ENCODE measurements at regions not wholly inside any gene's neighbourhood (a gene's known extent, or its start where the extent isn't known, plus 50 kb on each side); places are given as distances from the start of the nearest gene placed in this dataset.

DNA sequence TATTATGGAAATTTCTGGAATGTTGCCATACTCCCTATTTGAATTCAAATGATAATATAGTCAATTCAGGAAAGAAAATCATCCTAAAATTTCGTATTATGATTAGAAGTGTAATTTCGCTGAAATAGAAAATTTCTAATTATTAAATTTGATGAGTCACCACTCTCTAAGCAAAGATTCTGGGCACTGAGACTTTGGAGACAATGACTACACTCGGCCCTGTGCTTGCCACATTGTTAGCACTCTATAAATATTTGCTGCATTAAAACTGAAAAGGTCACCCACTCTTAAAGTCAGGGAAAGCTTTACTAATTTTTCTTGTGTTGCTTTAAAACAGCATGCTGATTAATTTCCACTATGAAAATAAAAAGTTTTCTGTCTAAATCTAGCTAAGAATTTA lies 240.3 kb downstream of the TLE4 start:
- H3K9me3 ChIP-seq, result no peaks in the 10 kb centered on the region
- no peak for TF ChIP-seq POLR2A (IDR thresholded peaks at IDR 0.05)
- TF ChIP-seq POLR2AphosphoS5 (IDR thresholded peaks at IDR 0.05), result no peak
- TF ChIP-seq, protein P1, sequence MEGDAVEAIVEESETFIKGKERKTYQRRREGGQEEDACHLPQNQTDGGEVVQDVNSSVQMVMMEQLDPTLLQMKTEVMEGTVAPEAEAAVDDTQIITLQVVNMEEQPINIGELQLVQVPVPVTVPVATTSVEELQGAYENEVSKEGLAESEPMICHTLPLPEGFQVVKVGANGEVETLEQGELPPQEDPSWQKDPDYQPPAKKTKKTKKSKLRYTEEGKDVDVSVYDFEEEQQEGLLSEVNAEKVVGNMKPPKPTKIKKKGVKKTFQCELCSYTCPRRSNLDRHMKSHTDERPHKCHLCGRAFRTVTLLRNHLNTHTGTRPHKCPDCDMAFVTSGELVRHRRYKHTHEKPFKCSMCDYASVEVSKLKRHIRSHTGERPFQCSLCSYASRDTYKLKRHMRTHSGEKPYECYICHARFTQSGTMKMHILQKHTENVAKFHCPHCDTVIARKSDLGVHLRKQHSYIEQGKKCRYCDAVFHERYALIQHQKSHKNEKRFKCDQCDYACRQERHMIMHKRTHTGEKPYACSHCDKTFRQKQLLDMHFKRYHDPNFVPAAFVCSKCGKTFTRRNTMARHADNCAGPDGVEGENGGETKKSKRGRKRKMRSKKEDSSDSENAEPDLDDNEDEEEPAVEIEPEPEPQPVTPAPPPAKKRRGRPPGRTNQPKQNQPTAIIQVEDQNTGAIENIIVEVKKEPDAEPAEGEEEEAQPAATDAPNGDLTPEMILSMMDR (IDR thresholded peaks at IDR 0.05), result no peak
- no peak for TF ChIP-seq EP300 (IDR thresholded peaks at IDR 0.05)
- no peak for ATAC-seq
- no peak overlapping the region for H3K27ac ChIP-seq
- H3K27me3 ChIP-seq, result no peaks in the 10 kb centered on the region
- WGBS, 2 donors (ENCODE audit: low coverage in 1 of 2), result 57 to 61% methylated on average over 3 of the region's 3 CpGs
- no peak overlapping the region for H3K4me3 ChIP-seq
- H3K36me3 ChIP-seq, result no peaks in the 10 kb centered on the region
- peaks cover 0 to 6% (median 0%) of the 10 kb centered on the region in 3 donors for H3K4me1 ChIP-seq

DNA sequence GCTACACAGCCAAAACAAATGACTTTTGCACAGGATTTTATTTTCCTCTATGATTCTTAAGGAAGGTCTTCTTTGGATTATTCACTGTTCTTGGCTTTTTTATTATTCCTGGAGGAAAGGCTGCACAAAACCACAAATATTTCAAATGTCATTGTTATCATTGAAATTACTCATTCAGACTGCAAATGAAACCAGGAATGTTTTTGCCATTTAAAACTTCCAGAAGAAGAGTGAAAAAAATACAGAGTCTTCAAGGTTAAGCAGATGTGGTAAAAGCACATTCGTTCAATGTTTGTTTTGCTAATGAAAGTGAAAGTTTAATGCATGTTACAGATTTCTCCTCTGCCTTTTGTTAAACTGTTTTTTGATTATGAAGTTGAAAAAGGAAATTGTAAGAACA lies 238.2 kb downstream of the TLE4 start:
- Histone ChIP-seq H3K9me3 (no peaks in the 10 kb centered on the region), H3K27me3 (no peaks in the 10 kb centered on the region)

DNA sequence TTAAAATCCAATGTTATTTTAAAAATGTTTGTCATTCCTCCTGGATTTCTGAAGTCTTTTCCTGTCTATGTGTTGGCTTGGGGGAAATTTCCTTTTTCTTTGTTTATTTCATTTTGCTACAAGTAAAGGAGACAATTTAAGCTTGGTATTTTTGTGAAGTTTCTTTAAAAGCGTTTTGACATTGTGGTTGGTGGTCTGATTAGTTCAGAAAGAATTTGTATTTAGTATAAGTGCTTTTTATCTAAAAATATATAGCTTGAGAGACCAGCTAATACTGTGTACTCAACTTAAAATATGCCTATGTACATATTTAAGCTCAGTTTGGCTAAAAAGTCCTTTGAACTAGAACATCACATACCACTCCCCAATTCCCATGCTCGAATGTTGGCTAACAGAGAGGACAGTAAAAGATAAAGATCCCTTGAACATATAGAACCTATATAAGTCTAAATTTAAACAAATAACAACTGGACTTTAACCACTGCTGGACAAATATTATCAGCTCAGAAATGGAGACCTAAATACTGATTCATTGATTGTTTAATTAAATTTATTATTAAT lies 237.6 kb downstream of the TLE4 start:
- H3K4me1 ChIP-seq, result peaks cover 0 to 6% (median 0%) of the 10 kb centered on the region in 3 donors
- H3K36me3 ChIP-seq, result no peaks in the 10 kb centered on the region
- WGBS, 2 donors (ENCODE audit: low coverage in 1 of 2), result 69 to 87% methylated on average over 2 of the region's 2 CpGs
- no peak overlapping the region for H3K27ac ChIP-seq
- no peak for ATAC-seq
- H3K9me3 ChIP-seq, result no peaks in the 10 kb centered on the region
- TF ChIP-seq, protein P1 (IDR thresholded peaks at IDR 0.05), result no peak
- TF ChIP-seq EP300 (IDR thresholded peaks at IDR 0.05), result no peak
- no peak for TF ChIP-seq POLR2A (IDR thresholded peaks at IDR 0.05)
- TF ChIP-seq POLR2AphosphoS5 (IDR thresholded peaks at IDR 0.05), result no peak
- H3K27me3 ChIP-seq, result no peaks in the 10 kb centered on the region
- no peak overlapping the region for H3K4me3 ChIP-seq

More for the DNA sequence above, 238.2 kb downstream of the TLE4 start:
- 3 to 6% methylated on average over 1 of the region's 1 CpG for WGBS, 2 donors (ENCODE audit: low coverage in 1 of 2)
- Histone ChIP-seq H3K4me3 (no peak overlapping the region), H3K27ac (no peak overlapping the region), H3K36me3 (no peaks in the 10 kb centered on the region), H3K4me1 (peaks cover 0 to 6% (median 0%) of the 10 kb centered on the region in 3 donors)
- no peak for ATAC-seq
- TF ChIP-seq, protein P1 (IDR thresholded peaks at IDR 0.05), result no peak
- no peak for TF ChIP-seq POLR2A (IDR thresholded peaks at IDR 0.05)
- TF ChIP-seq EP300 (IDR thresholded peaks at IDR 0.05), result no peak
- no peak for TF ChIP-seq POLR2AphosphoS5 (IDR thresholded peaks at IDR 0.05)

DNA sequence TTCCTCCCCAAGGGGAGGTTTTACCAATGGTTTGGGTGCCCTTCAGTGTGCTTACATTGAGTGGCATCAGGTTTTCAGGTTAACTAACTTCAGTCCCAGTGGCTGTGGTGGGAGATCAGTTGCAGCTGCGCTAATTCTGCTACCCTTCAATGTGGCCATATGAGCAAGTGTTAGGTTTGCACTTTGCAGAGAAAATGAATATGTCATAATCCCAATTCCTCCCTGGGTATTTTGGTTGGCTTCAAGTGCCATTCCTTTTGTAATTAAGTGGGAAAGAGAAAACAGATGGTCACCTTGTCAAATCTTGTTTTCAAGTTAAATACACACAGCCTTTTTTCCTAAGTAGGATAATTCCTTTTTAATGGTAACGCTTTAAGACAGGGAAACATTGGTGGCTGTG lies 236.2 kb downstream of the TLE4 start:
- no peaks in the 10 kb centered on the region for H3K27me3 ChIP-seq
- no peak for TF ChIP-seq POLR2AphosphoS5 (IDR thresholded peaks at IDR 0.05)
- no peak for TF ChIP-seq POLR2A (IDR thresholded peaks at IDR 0.05)
- TF ChIP-seq EP300 (IDR thresholded peaks at IDR 0.05), result no peak
- TF ChIP-seq, protein P1 (IDR thresholded peaks at IDR 0.05), result no peak
- no peak overlapping the region for H3K27ac ChIP-seq
- H3K36me3 ChIP-seq, result no peaks in the 10 kb centered on the region
- no peak overlapping the region for H3K4me3 ChIP-seq
- H3K4me1 ChIP-seq, result peaks cover 0 to 6% (median 0%) of the 10 kb centered on the region in 3 donors
- H3K9me3 ChIP-seq, result no peaks in the 10 kb centered on the region
- WGBS, 2 donors (ENCODE audit: low coverage in 1 of 2), result 57 to 60% methylated on average over 2 of the region's 2 CpGs
- ATAC-seq, result no peak

DNA sequence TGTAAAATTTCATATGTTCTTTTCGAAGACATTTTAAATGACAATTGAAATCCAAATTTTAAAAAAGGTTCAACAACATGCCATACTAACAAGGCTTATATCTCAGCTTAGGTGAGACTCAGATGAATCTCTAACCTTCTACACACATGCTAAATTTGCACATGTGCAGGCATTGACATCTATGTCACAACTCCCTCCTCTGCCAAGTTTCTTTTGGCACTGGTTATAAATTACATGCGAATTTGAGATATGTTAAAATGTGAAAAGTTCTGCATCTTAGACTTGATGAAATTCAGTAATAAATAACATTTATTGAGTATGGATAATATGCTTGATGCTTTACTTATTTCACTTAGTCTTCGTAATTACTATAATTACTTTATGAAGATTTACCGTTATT lies 234.3 kb downstream of the TLE4 start:
- Histone ChIP-seq H3K4me3 (no peak overlapping the region), H3K4me1 (no peaks in the 10 kb centered on the region), H3K27ac (no peak overlapping the region), H3K36me3 (no peaks in the 10 kb centered on the region), H3K27me3 (no peaks in the 10 kb centered on the region), H3K9me3 (no peaks in the 10 kb centered on the region)
- no peak for ATAC-seq
- no peak for TF ChIP-seq EP300 (IDR thresholded peaks at IDR 0.05)
- no peak for TF ChIP-seq POLR2A (IDR thresholded peaks at IDR 0.05)
- TF ChIP-seq POLR2AphosphoS5 (IDR thresholded peaks at IDR 0.05), result no peak
- WGBS, 2 donors (ENCODE audit: low coverage in 1 of 2), result 92 to 96% methylated on average over 4 of the region's 4 CpGs
